ENCODE measurements at regions not wholly inside any gene's neighbourhood (a gene's known extent, or its start where the extent isn't known, plus 50 kb on each side); places are given as distances from the start of the nearest gene placed in this dataset.

DNA sequence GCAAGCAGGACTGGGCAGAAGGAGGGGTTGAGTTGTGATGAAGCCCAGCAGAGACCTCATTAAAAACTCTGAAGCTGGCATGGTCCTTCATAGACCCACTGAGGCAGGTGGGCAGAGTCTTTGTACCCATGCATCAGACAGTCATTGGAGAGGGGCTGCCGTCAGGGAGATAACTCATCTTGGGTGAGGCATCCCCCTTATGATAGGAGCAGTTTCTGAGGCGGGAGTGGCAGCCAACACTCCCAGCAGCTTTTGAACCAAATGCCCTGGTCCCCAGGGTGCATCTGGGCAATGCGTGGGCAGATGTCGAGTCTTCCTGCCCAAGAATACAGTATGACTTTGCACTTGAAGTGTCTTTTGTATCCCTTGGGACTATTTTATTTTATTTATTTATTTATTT, 68.1 kb downstream of the HTR5A start:
- no peak for DNase-seq (ENCODE audit: low spot score)

DNA sequence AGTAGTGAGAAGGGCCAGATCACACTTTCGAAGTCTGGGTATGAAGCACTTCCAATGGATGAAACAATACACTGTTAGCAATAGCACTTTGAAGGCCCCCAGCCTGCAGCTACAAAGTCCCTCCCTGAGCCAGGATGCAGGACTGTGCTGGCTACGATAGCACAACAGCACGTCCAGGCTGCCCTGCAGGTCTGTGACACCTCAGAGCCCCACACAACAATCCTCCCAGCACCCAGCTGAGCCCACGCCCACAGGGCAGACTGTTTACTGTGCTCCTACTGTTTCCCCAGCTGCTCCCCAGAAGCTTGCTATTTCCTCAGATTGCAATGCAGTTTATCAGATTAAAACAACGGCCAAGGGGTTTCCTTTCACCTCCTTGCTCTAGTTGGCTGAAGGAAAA, 71.4 kb downstream of the HTR5A start:
- no peak for DNase-seq (ENCODE audit: low spot score)

DNA sequence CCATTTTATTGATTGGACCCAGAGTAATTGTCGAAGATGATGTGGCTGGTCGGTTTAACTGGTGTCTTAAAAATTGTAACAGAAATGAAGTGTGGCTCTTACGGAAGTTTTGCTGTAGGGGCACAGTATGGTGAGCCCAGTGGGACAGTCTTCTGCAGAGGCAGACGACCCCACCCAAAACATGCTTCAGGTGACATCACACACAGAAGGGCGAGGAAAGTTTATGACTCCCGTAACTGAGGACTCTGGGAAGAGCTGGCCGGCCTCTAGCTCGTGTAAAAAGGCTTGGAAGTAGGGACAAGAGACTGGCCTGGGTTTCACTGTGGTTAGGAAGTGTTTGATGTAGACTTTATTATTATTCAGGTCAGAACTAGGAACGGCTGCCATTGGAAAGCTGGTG, 73.3 kb downstream of the HTR5A start:
- DNase-seq (ENCODE audit: low spot score): no peak

DNA sequence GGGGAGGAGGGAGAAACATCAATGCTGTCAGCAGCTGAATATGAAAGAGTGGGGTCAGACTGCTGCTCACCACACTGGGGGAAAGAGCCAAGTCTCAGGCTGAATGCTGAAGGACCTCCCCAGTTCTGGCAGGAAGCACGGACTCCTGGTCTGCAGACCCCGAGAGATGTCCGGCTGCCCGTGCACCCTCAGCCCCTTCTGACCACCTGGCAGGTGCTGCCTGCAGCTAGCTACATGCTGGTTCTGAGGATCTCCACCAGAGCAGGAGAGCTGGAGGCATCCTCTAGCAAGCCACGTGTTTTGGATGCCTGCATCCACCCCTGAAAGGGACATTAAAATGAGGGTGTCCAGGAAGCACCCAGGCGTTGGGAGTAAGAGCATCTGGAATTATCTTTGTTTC, 74.2 kb downstream of the HTR5A start:
- no peak for DNase-seq (ENCODE audit: low spot score)

DNA sequence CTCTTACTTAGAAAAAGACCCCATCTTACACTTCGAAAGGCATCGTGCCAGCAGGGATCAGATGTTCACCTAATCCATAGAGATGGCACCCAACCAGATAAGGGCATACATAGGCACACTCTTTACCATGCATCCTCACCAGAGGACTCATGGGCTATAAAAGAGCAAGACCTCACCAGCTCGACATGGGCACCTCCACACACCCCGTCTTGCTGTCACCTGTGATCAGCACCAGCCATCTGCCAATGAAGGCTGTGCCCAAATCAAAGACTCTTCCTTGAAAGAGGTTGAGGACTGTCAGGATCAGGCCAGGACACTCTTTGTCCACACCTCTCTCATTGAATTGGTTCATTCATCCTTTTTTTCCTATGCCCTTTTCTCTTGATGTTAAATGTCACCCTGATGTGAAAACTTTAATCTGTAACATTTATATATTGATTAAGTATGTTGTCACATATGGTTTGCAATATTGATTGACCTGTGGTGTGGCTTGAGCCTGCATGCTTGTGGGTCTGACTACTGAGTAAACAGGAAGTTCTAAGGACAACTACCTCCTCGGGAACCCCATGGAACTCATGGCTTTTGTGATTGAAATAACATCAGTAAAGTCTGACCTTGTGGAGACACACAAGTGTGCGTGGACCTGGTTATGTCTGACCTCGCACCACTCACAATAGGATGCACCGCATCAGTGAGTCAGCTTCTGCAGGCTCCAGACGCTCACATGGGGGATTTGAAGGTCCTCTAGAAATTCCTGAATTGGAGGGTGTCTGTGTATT, 75.5 kb downstream of the HTR5A start:
- DNase-seq (ENCODE audit: low spot score): no peak

DNA sequence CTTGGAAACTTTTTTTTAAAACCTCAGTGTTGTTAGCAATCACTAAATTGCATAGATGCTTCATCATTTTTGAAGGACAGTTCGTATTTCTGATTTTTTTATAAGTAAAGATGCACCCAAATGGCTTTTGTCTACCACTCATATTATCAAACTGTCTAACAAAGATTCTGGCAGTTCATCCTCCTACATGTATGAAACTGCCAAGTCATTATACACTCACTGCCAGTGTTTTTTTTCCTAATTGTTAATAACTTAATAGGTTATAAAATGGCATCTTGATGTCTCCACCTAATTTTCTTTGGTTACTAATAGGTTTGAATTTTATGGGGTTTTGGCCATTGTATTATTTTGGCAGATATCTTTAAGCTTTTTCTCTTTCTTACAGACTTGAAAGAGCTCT, 77.0 kb downstream of the HTR5A start:
- DNase-seq (ENCODE audit: low spot score): no peak

DNA sequence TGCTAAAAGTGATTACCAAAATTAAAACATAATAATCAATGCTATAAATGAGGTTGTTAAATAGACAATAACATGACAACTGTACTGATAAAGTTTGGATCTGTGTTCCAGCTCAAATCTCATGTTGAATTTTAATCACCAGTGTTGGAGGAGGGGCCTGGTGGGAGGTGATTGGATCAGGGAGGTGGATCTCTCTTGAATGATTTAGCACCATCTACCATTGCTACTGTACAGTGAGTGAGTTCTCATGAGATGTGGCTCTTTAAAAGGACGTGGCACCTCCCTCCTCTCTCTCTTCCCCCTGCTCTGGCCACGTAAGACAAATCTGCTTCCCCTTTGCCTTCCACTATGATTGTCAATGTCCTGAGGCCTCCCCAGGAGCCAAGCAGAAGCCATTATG, 77.5 kb downstream of the HTR5A start:
- DNase-seq (ENCODE audit: low spot score): no peak

DNA sequence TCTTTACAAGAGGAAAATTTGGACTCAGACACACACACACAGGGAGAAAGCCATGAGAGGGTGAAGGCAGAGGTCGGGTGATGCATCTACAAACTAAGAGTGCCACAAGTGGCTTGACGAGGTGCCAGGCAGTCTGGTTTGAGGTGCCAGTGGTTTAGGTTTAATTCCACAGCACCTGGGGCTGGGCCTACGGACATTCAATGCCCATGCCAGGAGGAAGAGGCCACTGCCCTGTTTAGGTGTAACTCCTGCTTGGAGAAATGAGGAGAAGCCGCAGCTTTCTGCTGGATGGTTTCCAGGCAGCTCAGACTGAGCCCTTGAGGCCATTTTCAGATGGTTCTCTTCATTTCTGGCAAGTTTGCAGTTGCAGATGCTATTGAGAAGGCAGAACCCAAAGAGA, 83.6 kb downstream of the HTR5A start:
- DNase-seq (ENCODE audit: low spot score): no peak

DNA sequence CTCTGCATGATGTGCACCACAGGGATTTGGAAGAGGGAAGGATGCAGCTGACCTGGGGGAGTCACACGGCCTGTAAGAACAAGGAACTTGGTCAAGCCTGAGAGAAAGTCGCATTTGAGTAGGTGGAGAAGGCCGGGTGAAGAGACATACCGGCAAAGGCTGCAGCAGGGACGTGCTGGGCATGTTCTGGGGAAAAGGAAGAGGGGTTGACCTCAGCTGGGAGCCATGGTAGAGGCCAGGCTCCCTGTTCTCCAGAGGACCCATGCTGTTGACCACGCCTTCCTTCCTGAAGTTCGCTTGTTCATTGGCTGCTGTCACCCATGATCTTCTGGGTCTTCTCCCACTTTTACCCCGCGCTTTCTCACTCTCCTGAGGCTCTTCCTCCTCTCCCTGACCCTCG, 84.5 kb downstream of the HTR5A start:
- no peak for DNase-seq (ENCODE audit: low spot score)

DNA sequence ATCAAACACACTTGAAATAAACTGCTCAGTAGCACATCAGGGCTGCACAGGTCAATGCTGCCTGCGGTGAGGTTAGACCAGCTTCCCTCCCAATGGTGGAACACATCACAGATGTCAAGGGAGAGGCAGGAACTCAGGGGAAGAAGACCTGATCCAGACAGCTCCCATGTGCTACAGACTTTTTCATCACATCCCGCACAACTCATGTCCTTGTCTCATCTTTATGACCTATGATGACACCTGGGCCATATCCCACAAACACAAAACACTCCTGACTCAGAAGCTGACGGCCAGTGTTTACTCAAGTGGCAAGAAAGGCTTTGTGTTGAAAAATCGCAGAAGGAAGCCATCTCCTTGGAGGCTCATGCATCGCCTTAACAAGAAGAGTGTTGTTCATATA, 91.6 kb downstream of the HTR5A start:
- no peak for DNase-seq (ENCODE audit: low spot score)

DNA sequence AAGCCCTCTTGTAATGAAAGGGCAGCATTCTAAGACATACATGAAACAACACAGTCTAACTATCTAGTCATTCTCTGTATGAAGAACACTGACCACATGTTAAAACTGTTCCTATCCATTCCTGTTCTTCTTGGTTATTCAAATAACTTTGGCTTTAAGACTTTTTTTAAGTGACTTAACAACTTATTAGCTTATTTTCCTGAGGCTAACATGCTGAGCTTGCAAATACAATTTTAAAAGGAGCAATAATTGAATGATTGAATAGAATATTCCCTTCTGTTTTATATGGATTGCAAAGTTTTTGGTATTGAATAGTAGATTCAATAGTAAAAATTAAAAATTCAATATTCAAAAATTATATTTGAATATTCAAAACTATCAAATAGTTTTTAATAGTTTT, 92.3 kb downstream of the HTR5A start:
- DNase-seq (ENCODE audit: low spot score): no peak

DNA sequence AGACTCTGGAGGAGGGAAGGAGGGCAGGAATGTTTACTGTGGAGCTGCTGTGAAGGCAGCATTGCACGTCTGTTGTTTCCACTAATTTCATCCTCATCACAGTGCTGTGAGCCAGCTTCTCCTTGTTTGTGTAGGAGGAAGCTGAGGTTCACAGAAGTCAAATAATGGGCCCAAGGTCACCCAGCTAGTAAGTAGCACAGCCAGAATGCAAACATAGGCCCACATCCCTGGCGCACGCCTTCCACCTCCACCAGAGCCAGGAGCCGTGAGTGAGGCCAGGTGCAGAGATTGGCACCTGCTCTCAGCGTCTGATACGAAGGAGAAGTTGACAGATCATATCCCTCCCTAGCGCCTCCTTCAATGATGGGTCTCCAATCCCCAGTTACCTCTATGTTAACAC, 93.6 kb downstream of the HTR5A start:
- no peak for DNase-seq (ENCODE audit: low spot score)

DNA sequence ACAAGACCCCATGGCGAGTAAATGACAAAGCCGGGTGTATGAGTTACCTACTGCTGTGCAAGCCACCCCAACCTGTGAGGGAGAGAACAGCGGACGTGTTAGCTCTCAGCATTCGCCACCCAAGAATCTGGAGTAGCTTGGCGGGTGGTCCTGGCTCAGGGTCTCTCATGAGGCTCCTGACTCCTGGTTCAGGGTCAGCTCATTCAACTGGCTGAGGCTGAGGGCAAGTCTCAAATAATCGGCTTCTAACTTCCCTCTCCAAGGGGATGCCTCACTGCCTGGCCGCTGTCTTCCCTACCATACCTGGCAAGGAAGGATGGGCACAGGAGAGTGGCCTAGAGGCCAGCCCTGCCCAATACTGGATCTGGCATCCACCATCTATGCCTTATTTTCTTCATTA, 94.2 kb downstream of the HTR5A start:
- no peak for DNase-seq (ENCODE audit: low spot score)

DNA sequence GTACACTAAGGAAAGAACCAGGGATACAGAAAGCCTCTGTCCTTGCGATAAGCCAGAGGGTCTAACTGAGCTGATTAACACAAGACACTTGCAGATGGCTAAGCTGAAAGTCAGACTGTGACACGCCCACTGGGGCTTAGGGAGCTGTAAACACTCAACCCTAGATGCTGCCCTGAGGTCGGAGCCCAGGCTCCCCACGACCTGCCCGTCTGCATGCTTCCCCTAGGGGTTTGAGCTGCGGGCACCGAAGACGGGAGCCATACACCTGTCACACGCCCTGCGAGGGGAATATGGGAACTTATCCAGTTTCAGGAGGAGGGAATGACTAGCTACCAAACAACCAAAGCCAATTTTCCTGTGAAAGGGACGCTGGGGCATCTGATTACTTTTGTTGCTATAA, 96.0 kb downstream of the HTR5A start:
- DNase-seq (ENCODE audit: low spot score): no peak

DNA sequence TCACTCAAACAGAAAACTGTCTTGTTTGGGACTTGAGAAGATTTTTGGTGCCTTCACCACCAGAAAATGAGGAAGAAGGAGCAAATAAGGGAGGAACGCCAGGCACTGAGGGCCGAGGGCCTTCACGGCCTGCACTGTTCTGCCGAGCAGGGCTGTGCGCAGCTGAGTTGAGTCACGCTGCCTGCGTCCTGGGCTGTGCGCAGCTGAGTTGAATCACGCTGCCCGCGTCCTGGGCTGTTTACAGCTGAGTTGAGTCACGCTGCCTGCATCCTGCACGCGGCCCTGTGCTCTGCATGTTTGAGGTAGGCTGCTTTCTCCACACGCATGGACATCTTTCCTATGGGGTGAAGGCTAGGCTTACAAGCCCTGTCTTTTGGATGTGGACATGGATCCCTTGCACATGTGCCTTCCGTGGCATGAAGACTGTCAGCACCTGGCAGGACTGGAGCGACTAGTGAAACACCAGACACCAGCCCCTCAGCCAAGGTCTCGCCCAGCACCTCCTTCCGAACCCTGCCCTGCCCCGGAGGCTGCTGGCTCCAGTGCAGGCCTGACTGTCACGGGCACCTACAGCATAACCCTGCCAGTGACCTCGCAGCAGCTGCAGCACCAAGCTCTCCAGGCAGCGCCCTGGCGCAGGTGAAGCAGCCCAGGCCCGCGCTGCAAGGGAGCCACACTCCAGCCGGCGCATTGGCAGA, 96.7 kb downstream of the HTR5A start:
- DNase-seq (ENCODE audit: low spot score): peak; percentile 92

DNA sequence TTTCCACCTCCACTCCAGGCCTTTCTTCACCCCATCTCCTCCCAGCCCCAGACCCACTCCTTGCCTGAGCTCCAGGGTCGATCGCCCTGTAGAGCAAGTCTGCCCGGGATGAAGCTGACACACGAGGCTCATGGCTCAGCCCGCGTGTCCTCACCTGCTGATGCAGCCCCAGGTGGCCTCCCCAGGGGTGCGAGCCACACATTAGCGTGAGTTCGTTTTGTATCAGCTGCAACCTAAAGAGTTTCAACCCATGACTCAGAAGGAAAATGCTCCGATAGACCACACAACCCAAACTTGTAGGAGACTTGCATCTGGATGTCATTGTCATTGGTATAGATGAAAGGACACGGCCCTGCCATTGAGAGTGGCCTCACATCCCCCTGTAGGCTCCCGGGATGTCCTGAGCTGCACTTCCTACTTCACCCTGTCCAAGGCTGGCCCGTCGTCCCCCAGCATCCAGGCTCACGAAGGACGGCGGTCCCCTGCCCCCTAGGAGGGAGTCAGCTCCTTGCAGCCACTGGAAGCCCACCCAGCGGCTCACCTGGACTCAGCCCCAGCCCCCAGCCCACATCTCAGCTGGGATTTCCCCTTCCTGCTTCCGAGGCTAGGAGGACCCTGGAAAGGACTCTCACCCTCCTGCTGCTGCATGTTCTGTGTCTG, 97.7 kb downstream of the HTR5A start:
- DNase-seq (ENCODE audit: low spot score): no peak

DNA sequence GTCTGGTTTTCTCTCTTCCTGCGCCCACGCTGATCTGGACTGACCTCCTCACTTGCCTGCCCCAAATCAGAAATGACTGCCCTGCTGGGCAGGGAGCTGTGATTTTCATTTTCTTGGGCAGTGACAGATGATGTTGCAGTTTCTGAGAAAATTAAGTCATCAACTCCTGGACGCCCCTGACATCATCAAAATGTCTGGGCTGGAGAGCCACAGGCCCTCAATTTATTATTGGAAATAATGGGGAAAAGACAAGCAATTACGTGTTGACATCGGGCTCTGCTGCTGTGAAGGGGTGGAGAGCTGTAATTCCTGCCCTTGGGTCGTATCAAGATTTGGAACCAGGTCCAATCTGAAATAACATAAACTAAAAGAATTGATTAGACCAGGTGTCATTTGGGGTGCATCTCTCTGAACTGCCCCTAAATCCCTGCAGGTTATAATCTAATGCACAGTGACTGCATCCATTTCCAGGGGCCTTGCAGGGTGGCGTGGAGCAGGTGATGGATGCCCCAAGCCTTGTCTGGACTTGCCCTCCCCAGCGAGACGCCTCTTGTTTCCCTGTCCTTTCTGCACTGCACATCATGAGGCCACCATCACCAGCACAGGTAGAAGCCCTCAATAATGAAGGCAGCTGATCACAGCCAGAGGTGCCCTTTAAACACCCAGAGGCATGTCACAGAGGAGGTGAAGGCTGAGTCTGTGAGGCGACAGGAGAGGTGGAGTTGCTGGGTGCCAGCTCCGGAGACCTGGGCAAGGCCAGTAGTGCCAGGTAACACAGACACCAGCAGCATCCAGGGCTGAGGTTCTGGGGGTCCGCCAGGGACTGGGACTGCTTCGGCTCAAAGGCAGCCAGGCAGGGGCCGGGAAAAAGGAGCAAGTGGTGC, 98.7 kb downstream of the HTR5A start:
- no peak for DNase-seq (ENCODE audit: low spot score)

DNA sequence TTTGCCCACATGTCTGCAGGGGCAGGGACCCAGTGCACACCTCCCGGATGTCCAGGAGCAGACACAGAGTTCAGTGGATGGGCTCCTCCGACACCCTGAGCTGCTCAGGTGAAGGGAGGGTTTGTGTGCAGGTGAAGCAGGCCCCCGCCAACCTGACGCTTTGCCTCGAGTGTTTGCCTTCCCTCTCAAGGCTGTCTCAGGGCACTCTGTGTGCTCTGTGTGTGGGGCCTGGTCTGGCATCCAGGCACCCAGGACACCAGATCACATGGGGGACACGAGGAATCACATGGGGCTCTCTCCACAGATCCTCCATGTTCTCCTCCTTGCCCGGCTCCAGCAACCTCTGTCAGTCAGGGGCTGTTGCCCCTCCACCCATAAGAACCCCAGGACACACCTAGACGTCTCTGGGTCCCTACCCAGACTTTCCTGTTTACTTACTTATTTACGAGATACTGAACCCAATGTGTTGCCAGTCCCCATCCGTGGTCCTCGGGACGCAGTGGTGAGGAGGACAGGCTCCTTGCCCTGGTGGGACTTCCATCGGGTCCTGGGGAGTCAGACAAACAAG, 99.5 kb downstream of the HTR5A start:
- DNase-seq (ENCODE audit: low spot score): no peak

DNA sequence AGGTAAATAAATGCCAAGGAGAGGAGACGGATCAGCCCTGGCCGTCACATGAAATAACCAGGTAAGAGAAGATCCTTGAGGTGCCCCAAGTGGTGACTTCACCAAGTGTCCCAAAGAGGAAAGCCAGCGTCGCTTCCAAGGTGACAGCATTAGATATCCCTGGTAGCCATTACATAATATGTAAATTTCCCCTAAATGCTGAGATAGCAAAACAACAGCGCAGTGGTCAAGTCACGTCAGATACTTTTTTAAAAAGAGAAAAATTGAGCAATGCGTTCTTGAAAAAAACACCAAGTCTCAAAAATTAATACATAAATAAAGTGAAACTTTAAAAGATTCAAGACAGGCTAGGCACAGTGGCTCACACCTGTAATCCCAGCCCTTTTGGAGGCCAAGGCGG, 100.2 kb downstream of the HTR5A start:
- no peak for DNase-seq (ENCODE audit: low spot score)

DNA sequence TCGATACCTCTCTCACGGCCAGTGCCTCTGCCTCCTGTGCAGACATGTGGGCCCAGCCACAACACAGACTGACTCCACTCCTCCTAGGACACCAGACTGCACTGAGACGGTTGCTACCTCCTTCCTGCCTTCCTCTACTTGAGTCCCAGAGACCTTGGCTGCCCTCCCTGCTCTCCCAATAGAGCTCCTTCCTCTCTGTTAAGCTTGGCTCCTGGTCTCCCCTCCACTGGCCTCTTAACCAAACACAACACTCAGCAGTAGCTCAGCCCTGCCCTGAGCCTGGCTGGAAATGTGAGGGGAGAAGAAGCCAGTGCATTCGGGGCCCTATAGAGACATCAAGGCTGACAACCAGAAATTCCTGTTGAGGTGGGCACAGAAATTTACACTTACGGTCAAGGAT, 102.0 kb downstream of the HTR5A start:
- no peak for DNase-seq (ENCODE audit: low spot score)

DNA sequence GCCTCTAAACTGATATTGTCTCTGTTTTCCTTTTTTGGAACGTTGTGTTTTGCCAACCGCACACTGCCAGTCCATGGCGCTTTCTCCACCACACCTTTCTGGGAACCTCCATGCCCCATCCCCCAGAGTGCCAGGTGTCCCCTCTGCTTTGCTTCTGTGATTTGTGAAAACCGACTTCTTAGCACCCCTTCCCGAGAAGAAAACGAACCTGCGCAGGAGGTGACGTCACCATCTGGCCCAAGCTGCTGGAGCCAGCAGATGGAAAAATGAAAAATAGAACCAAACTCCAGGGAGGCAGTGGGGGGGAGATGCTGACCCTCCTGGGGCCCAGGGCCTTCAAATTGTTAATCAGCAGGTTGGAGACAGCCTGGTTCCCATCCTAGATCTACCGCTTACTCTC, 103.8 kb downstream of the HTR5A start:
- no peak for DNase-seq (ENCODE audit: low spot score)

DNA sequence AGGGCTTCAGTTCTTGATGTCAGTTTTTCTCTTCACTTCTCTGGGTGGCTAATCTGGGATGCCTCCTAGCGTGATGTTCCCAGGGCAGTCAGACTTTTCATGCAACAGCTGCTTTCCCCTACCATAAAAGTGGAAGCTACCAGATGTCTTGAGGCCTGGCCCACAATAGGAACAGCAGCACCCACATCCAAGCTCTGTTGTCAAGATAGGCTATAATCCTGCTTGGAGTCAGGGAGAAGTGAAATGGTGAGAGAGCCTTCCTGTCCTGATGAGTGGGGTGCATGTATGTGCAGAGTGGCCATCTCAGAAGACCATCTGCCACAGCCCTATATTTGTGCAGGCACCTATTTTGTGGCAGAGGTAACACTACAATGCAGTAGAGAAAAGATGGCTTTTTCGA, 108.0 kb downstream of the HTR5A start:
- no peak for DNase-seq (ENCODE audit: low spot score)

Measured in LoVo (cell line).